HPDE6-E6E7 (cell line): ENCODE measurements at regions not wholly inside any gene's neighbourhood (a gene's known extent, or its start where the extent isn't known, plus 50 kb on each side); places are given as distances from the start of the nearest gene placed in this dataset.

ENCODE experiments used
- DNase-seq: peaks from one replicate; pipeline ENCODE4 v3.0.0; 2011; ENCODE audit warnings: missing footprints; ENCODE audit errors: extremely low spot score

DNA sequence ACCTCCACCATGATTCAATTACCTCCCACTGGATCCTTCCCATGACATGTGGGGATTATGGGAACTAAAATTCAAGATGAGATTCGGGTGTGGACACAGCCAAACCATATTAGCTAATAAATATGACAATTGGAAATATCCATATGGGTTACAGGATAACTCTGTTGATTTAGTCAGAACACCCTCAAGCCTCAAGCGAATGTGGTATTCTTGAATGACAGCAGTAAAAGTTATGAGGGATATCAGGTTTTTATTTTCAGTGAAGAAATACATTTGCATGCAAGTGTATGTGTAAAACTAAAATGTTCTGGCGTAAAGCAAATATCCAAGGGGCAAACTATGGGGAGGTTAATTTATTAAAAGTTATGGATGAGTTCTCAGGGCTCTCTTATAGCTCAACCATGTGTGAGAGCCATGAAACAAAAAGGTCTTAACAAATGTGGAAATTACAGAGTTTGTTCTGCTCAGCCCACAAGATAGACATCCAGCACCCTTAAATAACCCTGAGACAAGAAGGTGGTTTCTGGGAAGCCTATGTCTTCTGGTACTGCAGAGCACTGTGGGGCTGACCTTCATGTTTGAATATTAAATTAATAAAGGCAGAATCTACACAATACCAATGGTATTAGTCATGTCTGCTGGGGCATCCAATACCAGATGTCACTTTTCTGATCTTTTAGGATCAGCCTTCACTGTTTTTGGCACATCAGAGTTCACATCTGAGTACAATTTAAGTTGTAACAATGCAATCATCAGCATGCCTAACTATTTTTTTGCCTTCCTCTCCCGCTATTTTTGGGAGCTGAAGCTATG is 370.5 kb upstream of the RSPO3 start:
- no peak for DNase-seq

- DNase-seq, result no peak
These were observed 364.9 kb upstream of the RSPO3 start for GRCh38 chr6:126753606-126754005.

DNA sequence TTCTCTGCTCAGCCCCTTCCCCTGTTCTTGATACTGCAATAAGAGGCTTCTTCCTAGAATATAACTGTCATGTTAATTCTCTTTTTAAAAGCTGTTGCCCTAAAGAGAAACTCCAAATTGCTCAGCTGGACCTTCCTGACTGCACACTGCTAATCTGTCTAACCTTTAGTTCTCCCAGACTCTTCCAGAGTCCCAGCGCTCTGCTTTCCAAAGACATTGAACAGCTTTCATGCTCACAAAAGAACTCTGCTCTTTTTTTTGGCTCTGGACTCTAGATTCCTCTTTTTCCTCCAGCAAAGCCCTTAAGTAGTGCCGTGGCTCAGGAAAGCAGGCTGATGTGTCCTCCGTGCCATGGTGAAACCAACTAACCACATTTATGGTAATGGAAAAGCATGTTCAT is 356.6 kb upstream of the RSPO3 start:
- no peak for DNase-seq

- DNase-seq, result no peak
These were observed 354.4 kb upstream of the RSPO3 start for GRCh38 chr6:126764104-126764503.

- DNase-seq, result no peak
These were observed 353.8 kb upstream of the RSPO3 start for GRCh38 chr6:126764671-126765070.

DNA sequence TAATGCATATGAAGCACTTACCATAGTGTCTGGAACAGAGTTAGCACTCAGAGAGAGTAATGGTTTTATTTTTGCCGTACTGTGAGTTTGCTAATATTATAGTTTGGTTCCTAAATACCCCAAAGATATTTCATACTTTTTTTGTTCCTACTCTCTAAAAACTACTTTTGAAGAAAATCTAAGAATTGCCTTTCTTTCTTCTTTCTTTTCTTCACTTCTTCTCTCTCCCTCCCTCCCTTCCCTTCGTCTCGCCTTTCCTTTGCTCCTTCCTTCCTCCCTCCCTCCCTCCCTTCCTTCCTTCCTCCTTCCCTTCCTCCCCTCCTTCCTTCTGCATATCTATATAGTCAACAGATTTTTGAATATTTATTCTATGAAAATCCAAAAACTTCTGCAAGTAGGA is 351.7 kb upstream of the RSPO3 start:
- no peak for DNase-seq

DNA sequence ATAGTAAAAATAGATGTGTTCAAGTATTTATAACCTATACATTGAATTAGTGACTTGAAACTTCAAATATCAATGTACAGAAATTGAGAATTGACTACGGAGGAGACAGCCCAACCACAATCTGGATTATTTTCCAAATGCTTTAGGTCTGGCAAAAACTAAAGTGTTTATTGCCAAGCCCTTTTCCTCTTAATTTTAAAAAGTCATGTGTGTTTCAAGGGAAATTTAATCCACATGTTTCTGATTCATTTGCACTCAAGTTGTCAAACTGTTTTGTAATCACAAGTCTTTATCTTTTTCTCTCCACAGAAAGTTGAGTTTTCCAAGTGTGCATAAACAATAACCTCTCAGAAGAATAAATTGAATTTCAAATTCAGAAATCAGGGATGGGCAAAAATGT is 350.8 kb upstream of the RSPO3 start:
- no peak for DNase-seq

DNA sequence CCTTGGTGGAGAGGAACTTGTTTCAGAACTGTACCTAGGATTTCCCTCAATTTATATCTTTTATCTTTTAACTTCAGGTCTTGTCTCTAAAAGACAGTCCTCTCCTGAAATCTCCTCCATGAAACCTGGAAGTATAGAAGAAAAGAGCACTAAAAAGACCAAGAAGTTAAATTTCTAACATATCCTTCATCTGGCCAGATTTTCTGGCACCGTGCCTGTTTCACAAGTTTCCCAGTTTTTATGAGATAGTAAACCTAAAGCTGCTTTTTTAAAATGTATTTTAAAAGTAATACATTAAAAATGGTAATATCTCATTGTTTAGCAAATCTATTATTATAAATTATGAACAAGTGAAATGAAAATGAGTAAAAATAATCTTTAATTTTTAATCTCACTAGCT is 348.3 kb upstream of the RSPO3 start:
- DNase-seq, result no peak

GRCh38 chr6:126773112-126773805 is 345.2 kb upstream of the RSPO3 start:
- DNase-seq, result no peak

- no peak for DNase-seq
These were observed 339.1 kb upstream of the RSPO3 start for GRCh38 chr6:126779331-126779730.

DNA sequence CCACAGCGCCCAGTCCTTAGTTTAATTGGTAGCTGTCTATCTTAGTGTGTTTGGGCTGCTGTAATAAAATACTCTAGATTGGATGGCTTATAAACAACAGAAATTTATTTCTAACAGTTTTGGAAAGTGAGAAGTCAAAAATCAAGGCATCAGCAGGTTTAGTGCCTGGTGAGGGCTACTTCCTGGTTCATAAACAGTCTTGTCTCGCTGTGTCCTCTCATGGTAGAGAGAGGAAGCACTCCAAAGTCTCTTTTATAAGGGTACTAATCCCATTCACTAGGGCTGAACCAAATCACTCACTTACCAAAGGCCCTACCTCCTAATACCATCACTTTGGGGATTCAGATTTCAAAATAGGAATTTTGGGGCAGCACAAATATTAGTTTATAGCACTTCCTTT is 336.9 kb upstream of the RSPO3 start:
- DNase-seq, result no peak

DNA sequence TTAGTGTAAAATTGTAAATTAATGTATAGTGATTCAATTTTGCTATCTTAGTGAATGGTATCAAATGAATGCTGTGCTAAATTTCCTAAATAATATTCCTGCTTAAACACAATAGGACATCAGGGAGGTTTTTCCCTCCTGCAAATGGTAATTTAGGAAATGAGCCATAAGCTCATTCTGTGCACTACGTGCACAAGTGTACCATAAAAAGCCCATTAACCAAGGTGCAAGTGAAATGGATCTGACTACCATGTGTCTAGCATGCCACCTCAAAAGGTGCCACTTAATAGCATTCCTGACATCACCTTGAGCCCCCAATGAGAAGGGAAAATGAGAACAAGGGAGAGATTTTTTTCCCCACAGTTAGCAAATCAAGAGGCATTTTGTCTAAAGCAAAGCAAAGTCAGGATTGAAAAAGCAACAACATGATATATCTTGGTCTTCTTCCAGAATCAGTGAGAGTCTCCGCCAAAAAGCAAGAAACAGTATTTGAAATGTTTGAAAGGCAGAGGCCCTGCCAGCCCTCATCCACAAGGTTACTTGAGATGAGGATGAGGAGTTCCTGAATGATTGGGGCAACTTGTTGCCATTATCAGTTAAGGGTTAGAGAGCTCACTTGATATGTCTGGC is 334.2 kb upstream of the RSPO3 start:
- no peak for DNase-seq

- no peak for DNase-seq
These were observed 332.2 kb upstream of the RSPO3 start for GRCh38 chr6:126786262-126786661.

DNA sequence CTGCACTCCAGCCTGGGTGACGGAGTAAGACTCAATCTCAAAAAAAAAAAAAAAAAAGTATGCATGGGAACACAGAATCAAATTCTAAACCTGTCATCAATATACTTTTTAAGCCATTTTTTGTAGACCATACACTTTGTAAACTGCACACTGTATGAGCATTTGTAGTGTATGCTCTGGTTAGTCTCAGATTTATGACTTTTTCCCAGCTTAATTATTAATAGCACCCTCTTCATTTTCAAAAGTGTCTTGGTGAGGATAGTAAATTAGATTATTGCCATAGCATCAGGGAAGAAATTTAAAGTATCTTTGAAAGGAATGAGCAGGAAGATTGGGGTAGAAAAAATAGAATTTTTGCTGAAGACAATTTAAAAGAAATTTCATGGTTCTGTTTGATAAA is 330.8 kb upstream of the RSPO3 start:
- DNase-seq, result no peak

GRCh38 chr6:126788861-126789365 is 329.6 kb upstream of the RSPO3 start:
- DNase-seq, result no peak

DNA sequence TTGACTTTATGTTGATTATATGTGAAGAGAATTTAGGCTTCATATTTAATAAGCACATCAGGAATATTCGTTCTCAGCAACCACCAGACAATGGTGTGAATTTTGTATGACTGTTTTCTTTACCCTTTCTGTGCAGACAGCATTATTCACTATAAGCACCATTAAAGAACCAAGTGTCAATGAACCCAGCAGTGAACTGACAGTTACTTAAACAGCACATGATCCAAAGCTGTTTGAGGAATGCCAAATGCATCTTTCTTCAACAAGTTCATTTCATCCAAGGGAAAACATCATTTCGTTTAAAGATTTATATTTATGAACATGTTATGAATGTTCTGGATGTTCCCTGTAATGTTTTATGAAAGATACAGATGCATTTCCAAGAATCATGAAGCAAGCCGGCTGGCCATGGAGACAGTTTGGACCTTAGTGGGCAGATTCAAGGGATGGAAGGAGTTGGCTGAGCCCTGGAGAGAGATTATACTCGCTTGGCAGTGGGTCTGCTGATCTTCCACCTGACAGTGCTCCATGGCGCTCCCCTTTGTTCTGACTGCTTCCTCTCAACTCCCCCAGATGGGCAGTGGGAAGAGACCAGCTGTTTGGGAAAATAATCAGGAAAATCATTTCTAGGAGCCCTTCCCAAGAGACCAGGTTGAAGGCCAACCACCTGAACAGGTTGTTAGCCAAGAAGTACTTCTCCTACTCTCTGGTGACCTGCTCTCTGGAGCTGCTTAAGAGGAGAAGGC is 326.0 kb upstream of the RSPO3 start:
- DNase-seq, result no peak

GRCh38 chr6:126795161-126795560 is 323.3 kb upstream of the RSPO3 start:
- no peak for DNase-seq

GRCh38 chr6:126797981-126798380 is 320.5 kb upstream of the RSPO3 start:
- no peak for DNase-seq

DNA sequence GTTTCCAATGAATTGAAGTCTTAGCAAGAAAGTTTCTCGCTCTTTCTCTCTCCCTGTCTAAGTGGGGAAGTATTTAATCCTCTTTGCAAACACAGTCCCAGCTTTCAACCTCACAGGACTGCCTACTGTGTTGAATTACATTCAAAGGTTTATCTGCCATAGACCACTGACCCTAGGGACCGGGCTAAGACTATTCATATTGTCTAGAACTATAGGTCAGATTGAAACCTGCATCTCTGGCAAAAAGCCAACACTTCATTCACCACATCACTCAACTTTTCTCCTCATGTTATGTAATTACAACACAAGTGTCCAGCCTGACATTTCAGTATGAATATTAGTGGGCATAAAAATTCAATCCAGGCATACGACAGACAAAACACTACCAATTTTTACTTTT is 314.7 kb upstream of the RSPO3 start:
- no peak for DNase-seq

DNA sequence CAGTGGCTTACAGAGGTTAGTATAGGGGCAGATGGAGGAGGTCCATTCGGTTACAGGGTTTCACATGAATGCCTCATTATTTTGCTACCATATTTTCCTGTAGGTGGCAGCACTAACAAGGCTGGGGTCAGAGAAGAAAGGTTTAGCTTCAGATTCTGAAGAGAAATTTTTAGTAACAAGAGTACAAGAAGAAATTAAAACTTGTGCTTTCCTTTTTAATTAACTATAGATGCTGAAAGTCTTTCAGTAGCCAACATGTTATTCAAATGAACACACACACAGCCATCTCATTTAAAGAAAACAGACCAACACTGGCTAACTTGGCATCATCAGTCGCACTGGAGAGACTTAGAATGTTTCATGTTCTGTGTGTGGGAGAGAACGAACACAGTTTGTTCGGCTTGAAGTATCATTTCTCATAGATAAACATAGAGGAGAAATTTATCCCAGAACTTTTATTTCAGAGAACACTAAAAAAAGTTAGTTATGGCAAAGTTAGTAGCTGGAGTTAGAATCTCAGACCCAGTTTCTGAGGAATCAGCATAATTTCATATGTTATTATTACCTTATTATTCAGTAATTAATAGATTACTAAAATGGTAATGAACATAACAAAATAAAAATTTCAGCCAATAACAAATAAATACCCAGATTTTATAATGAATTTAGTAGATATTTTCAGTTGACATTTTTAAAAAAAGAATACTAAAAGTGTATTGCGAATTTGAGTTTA is 314.0 kb upstream of the RSPO3 start:
- peak; percentile 29 for DNase-seq

GRCh38 chr6:126805861-126806260 is 312.6 kb upstream of the RSPO3 start:
- DNase-seq, result no peak
